Amniotic epithelial cell (primary cell): ENCODE measurements at regions not wholly inside any gene's neighbourhood (a gene's known extent, or its start where the extent isn't known, plus 50 kb on each side); places are given as distances from the start of the nearest gene placed in this dataset.

Experiments used
- DNase-seq: peaks from one replicate; pipeline ENCODE4 v3.0.0-alpha.2; 2010; ENCODE audit warnings: low read depth

GRCh38 chr17:69851736-69852135, 223.3 kb upstream of the KCNJ16 start:
- no peak for DNase-seq

GRCh38 chr17:69853541-69854224, 221.3 kb upstream of the KCNJ16 start:
- DNase-seq, result peak; percentile 67

GRCh38 chr17:69854225-69854780, 220.7 kb upstream of the KCNJ16 start:
- DNase-seq, result peak; percentile 18

GRCh38 chr17:69856946-69857345, 218.1 kb upstream of the KCNJ16 start:
- DNase-seq, result no peak

GRCh38 chr17:69857412-69857835, 217.6 kb upstream of the KCNJ16 start:
- peak; percentile 53 for DNase-seq

GRCh38 chr17:69858460-69858859, 216.6 kb upstream of the KCNJ16 start:
- DNase-seq, result peak; percentile 39

- DNase-seq, result no peak
Measured at GRCh38 chr17:69860142-69860680, 214.8 kb upstream of the KCNJ16 start.

GRCh38 chr17:69864462-69864861, 210.6 kb upstream of the KCNJ16 start:
- DNase-seq, result no peak

- DNase-seq, result no peak
Measured at GRCh38 chr17:69869667-69870066, 205.4 kb upstream of the KCNJ16 start.

- peak; percentile 50 for DNase-seq
Measured at GRCh38 chr17:69870091-69870530, 204.9 kb upstream of the KCNJ16 start.

- peak; percentile 4 for DNase-seq
Measured at GRCh38 chr17:69870751-69871199, 204.2 kb upstream of the KCNJ16 start.

GRCh38 chr17:69871318-69871717, 203.7 kb upstream of the KCNJ16 start:
- no peak for DNase-seq

GRCh38 chr17:69872675-69873262, 202.3 kb upstream of the KCNJ16 start:
- no peak for DNase-seq

GRCh38 chr17:69874175-69874670, 200.8 kb upstream of the KCNJ16 start:
- DNase-seq, result peak; percentile 53

GRCh38 chr17:69876757-69877156, 198.3 kb upstream of the KCNJ16 start:
- no peak for DNase-seq

GRCh38 chr17:69878661-69879060, 196.4 kb upstream of the KCNJ16 start:
- no peak for DNase-seq

GRCh38 chr17:69879576-69879975, 195.4 kb upstream of the KCNJ16 start:
- no peak for DNase-seq

- no peak for DNase-seq
Measured at GRCh38 chr17:69880591-69881112, 194.4 kb upstream of the KCNJ16 start.

- peak; percentile 9 for DNase-seq
Measured at GRCh38 chr17:69882281-69882680, 192.7 kb upstream of the KCNJ16 start.

- no peak for DNase-seq
Measured at GRCh38 chr17:69883120-69883519, 191.9 kb upstream of the KCNJ16 start.

GRCh38 chr17:69884356-69884755, 190.7 kb upstream of the KCNJ16 start:
- DNase-seq, result no peak

GRCh38 chr17:69884846-69885245, 190.2 kb upstream of the KCNJ16 start:
- no peak for DNase-seq

GRCh38 chr17:69898601-69899000, 176.4 kb upstream of the KCNJ16 start:
- DNase-seq, result no peak
